GM12878 (cell line): ENCODE measurements at regions not wholly inside any gene's neighbourhood (a gene's known extent, or its start where the extent isn't known, plus 50 kb on each side); places are given as distances from the start of the nearest gene placed in this dataset.

Experiments
- ATAC-seq: fragments of 200-7000 bp; cut with Tn5 transposase; 3 replicates; pipeline ENCODE4 v1.9.1; 2020; ENCODE audit warnings: mild to moderate bottlenecking, moderate library complexity
- BruUV-seq: library from RNA; stranded (reverse); fragments of 400-500 nt; replicated peaks from 2 replicates; lab custom pipeline; 2021; lab: Mats Ljungman, UMichigan
- CTCF ChIA-PET: fragments of 300-600 bp; sonication (Branson Sonifier 250); formaldehyde crosslinking; extraction: SDS; loops from one replicate; lab custom pipeline; 2021; ENCODE audit warnings: inconsistent platforms; lab: Yijun Ruan, JAX
- POLR2A ChIA-PET: fragments of 350-600 bp; formaldehyde crosslinking; extraction: SDS; loops from one replicate; lab custom pipeline; 2021; ENCODE audit warnings: inconsistent platforms; lab: Charles Lee
- RAD21 ChIA-PET: fragments of 300-600 bp; sonication (Branson Sonifier 250); formaldehyde crosslinking; loops from one replicate; lab custom pipeline; 2023; ENCODE audit warnings: antibody characterized with exemption; ENCODE audit not compliant: unreplicated experiment; lab: Charles Lee
- SMC1A ChIA-PET: fragments of 300-600 bp; sonication (Branson Sonifier 250); formaldehyde crosslinking; loops from one replicate; lab custom pipeline; 2023; ENCODE audit not compliant: unreplicated experiment, uncharacterized antibody; lab: Charles Lee
- DNase-seq: peaks from one replicate; pipeline ENCODE4 v3.0.0-alpha.2; 2011; ENCODE audit warnings: low read depth, low spot score
- FAIRE-seq: peaks from 3 replicates; lab custom pipeline; 2011; peaks lifted over from hg19 to GRCh38; lab: Jason Lieb, UNC
- H2AFZ ChIP-seq: 2 replicates; pipeline ENCODE4 v1.6.0; 2011; ENCODE audit warnings: low read depth, low read length, control low read depth; ENCODE audit not compliant: control insufficient read depth
- H3K27ac ChIP-seq: 2 replicates; pipeline ENCODE4 v1.5.1; 2011; ENCODE audit warnings: control low read depth; ENCODE audit not compliant: control insufficient read depth, insufficient read depth
- H3K27me3 ChIP-seq, 2 experiments: replicated peaks in 1 of 2; 2 replicates each; pipeline versions ENCODE4 v1.6.0 to v1.6.1; 2011; ENCODE audit warnings: low read length in 1 of 2; ENCODE audit not compliant: control insufficient read depth in 2 of 2, insufficient read depth in 2 of 2
- H3K36me3 ChIP-seq, 2 experiments: 2 replicates each; pipeline ENCODE4 v1.5.1; 2011; ENCODE audit warnings: low read length in 1 of 2; ENCODE audit not compliant: control insufficient read depth in 2 of 2, insufficient read depth in 2 of 2
- H3K4me1 ChIP-seq: 2 replicates; pipeline ENCODE4 v1.6.1; 2011; ENCODE audit warnings: mild to moderate bottlenecking, low read length, moderate library complexity, mixed read lengths; ENCODE audit not compliant: control insufficient read depth, insufficient read depth
- H3K4me2 ChIP-seq: 2 replicates; pipeline ENCODE4 v1.6.0; 2011; ENCODE audit warnings: control low read depth; ENCODE audit not compliant: control insufficient read depth, insufficient read depth
- H3K4me3 ChIP-seq: fragments of 200-600 bp; sonication (generic); 2 replicates; pipeline ENCODE4 v1.5.1; 2016
- H3K79me2 ChIP-seq: 2 replicates; pipeline ENCODE4 v1.6.0; 2011; ENCODE audit warnings: low read length; ENCODE audit not compliant: control insufficient read depth, insufficient read depth
- H3K9ac ChIP-seq: 2 replicates; pipeline ENCODE4 v1.8.0; 2011; ENCODE audit warnings: low read length, control low read depth, mixed read lengths; ENCODE audit not compliant: control insufficient read depth, insufficient read depth
- H3K9me3 ChIP-seq: replicated peaks from 3 replicates; pipeline ENCODE4 v1.5.1; 2011; ENCODE audit warnings: mild to moderate bottlenecking, low read length; ENCODE audit not compliant: control insufficient read depth, insufficient read depth
- H4K20me1 ChIP-seq: 2 replicates; pipeline ENCODE4 v1.6.0; 2011; ENCODE audit not compliant: control insufficient read depth, insufficient read depth
- FOXM1 ChIP-seq: IDR thresholded peaks from 2 replicates; pipeline ENCODE4 v1.6.1; 2012; ENCODE audit warnings: low read depth, mild to moderate bottlenecking, inconsistent platforms, low read length, moderate library complexity
- GATAD2B ChIP-seq: fragments of 450-650 bp; conservative IDR thresholded peaks from 2 replicates; pipeline ENCODE4 v1.6.1; 2017; ENCODE audit warnings: low read depth, mild to moderate bottlenecking, moderate library complexity
- MYB ChIP-seq: fragments of 150-350 bp; IDR thresholded peaks from 2 replicates; pipeline ENCODE4 v1.6.1; 2014; ENCODE audit warnings: mild to moderate bottlenecking, low read depth, low read length, borderline replicate concordance
- NR2C2 ChIP-seq: IDR thresholded peaks from 2 replicates; pipeline ENCODE4 v1.6.1; 2011; ENCODE audit warnings: borderline replicate concordance, low read depth; ENCODE audit not compliant: control insufficient read depth, insufficient read length
- WRNIP1 ChIP-seq: IDR thresholded peaks from 2 replicates; pipeline ENCODE4 v1.6.1; 2011; ENCODE audit warnings: low read depth, low read length, improper control_type of control experiment, borderline replicate concordance
- WGBS: methylation state at CpG from one replicate; pipeline ENCODE4 v1.1.6; 2016; ENCODE audit warnings: low lambda C conversion rate; ENCODE audit not compliant: insufficient replicate concordance, insufficient coverage; ENCODE audit errors: missing lambda C conversion rate; 5-methylcytosine and 5-hydroxymethylcytosine counted together
- in situ Hi-C: fragments of 300-500 bp; cut with MboI; formaldehyde crosslinking; loops from 9 replicates; pipeline ENCODE4 v1.14.3; 2018; ENCODE audit warnings: mixed read lengths
- intact Hi-C: fragments of 100-400 bp; cut with micrococcal nuclease; formaldehyde crosslinking; loops from one replicate; pipeline ENCODE4 v1.14.2; 2022; ENCODE audit not compliant: unreplicated experiment
- TF ChIP-seq, protein P1 (sequence below): fragments of 450-650 bp; IDR thresholded peaks from 2 replicates; pipeline ENCODE4 v1.6.1; 2016; ENCODE audit warnings: mild to moderate bottlenecking, moderate library complexity, borderline replicate concordance

DNA sequence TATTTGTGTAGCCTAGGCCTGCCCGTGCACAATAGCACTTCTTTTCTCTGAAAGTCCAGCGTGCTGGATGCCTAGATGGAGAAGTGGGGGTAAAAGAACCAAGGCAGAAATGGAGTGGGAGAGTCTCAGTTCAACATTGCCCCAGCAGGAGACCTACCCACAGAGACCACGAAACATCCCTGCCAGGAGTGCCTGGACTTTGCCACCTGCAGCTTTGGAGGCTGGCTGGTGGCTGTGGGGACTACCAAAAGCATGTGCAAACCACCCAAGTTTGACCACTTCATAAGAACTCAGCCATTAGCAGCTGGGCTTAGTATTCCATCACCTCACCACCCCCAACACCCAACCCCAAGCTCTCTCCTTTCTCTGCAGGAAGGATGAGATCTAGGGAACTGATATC, 416.9 kb upstream of the ID2 start:
- CTCF ChIA-PET = interaction anchor here (0.6 kb wide), 1 partner anchor 209 kb away, joined by 3 read pairs; no protein-coding TSS in a partner anchor
- Histone ChIP-seq H3K4me1 (no peaks in the 10 kb centered on the region), H4K20me1 (no peaks in the 10 kb centered on the region), H2AFZ (no peak overlapping the region), H3K27ac (no peak overlapping the region), H3K27me3 (no peaks in the 10 kb centered on the region), H3K4me2 (no peak overlapping the region), H3K36me3 (no peaks in the 10 kb centered on the region), H3K4me3 (no peak overlapping the region), H3K9me3 (no peaks in the 10 kb centered on the region; the same call in 2 of the 3 replicates), H3K79me2 (no peaks in the 10 kb centered on the region), H3K9ac (no peak overlapping the region)
- BruUV-seq = no TSS peak
- intact Hi-C loops (no loop called here), in situ Hi-C loops (no loop called here)
- FAIRE-seq (no peak), ATAC-seq (no peak), DNase-seq (no peak)
- RAD21 ChIA-PET = no interaction called here
- POLR2A ChIA-PET = interaction anchor here (1.9 kb wide), 1 partner anchor 12 kb away, joined by 6 read pairs; no protein-coding TSS in a partner anchor
- SMC1A ChIA-PET = interaction anchor here (0.8 kb wide), 1 partner anchor 11 kb away, joined by 4 read pairs; no protein-coding TSS in a partner anchor
- no peak for TF ChIP-seq WRNIP1
- WGBS = 33% methylated on average over 3 of the region's 3 CpGs

DNA sequence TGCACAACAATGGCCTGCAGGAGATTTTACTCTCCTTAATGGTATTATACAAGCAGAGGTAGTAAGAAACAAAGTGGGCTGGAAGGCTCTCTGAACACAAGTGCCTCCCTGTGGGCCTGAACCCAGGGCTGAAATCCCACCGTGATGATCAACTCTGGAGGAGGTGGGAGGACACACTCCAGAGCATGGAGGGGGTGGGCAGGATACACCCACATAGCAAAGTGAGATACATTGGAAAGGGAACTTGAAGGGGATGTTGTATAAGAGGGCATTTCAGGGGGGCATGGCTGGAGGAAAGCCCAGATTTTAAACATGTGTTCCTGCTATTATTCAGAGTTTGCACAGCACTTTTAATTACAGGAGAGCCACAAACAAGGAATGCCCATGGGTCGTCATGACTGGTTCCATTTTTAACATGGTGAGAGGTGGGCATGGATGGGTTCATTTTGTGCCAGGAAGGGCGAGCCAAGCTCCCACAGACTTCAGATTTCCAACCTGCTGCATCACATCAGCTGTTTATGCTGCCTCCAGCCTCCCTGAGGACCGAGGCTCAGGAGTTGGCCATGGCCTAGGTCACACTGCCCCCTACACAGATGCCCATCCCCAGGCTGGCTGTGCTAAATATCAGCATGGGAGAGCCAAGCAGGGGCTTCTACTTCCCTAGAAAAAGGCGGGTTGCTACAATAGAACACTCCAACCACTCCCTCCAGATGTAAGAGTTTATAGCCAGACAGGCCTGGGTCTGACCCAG, 416.2 kb upstream of the ID2 start:
- Histone ChIP-seq H3K9ac (no peak overlapping the region), H3K79me2 (no peaks in the 10 kb centered on the region), H3K36me3 (no peaks in the 10 kb centered on the region), H3K27ac (no peak overlapping the region), H2AFZ (no peak overlapping the region), H3K27me3 (no peaks in the 10 kb centered on the region), H3K4me1 (no peaks in the 10 kb centered on the region), H4K20me1 (no peaks in the 10 kb centered on the region), H3K4me3 (no peak overlapping the region), H3K9me3 (no peaks in the 10 kb centered on the region; the same call in 2 of the 3 replicates), H3K4me2 (no peak overlapping the region)
- POLR2A ChIA-PET = interaction anchor here (1.9 kb wide), 1 partner anchor 12 kb away, joined by 6 read pairs; no protein-coding TSS in a partner anchor
- CTCF ChIA-PET = interaction anchor here (0.6 to 1.5 kb wide), 3 partner anchors 10 to 209 kb away, joined by 3 read pairs; no protein-coding TSS in a partner anchor
- RAD21 ChIA-PET = no interaction called here
- 0% methylated on average over 5 of the region's 5 CpGs for WGBS
- FAIRE-seq (no peak), DNase-seq (no peak), ATAC-seq (no peak)
- TF ChIP-seq, protein P1, sequence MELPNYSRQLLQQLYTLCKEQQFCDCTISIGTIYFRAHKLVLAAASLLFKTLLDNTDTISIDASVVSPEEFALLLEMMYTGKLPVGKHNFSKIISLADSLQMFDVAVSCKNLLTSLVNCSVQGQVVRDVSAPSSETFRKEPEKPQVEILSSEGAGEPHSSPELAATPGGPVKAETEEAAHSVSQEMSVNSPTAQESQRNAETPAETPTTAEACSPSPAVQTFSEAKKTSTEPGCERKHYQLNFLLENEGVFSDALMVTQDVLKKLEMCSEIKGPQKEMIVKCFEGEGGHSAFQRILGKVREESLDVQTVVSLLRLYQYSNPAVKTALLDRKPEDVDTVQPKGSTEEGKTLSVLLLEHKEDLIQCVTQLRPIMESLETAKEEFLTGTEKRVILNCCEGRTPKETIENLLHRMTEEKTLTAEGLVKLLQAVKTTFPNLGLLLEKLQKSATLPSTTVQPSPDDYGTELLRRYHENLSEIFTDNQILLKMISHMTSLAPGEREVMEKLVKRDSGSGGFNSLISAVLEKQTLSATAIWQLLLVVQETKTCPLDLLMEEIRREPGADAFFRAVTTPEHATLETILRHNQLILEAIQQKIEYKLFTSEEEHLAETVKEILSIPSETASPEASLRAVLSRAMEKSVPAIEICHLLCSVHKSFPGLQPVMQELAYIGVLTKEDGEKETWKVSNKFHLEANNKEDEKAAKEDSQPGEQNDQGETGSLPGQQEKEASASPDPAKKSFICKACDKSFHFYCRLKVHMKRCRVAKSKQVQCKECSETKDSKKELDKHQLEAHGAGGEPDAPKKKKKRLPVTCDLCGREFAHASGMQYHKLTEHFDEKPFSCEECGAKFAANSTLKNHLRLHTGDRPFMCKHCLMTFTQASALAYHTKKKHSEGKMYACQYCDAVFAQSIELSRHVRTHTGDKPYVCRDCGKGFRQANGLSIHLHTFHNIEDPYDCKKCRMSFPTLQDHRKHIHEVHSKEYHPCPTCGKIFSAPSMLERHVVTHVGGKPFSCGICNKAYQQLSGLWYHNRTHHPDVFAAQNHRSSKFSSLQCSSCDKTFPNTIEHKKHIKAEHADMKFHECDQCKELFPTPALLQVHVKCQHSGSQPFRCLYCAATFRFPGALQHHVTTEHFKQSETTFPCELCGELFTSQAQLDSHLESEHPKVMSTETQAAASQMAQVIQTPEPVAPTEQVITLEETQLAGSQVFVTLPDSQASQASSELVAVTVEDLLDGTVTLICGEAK = no peak
- TF ChIP-seq GATAD2B = no peak
- TF ChIP-seq FOXM1 = no peak
- TF ChIP-seq MYB = no peak
- TF ChIP-seq NR2C2 = no peak
- BruUV-seq = no TSS peak
- SMC1A ChIA-PET = interaction anchor here (1.0 to 1.1 kb wide), 2 partner anchors 15 to 34 kb away, joined by 3 read pairs; no protein-coding TSS in a partner anchor
- in situ Hi-C loops = no loop called here
- intact Hi-C loops = no loop called here
